ENCODE measurements at regions not wholly inside any gene's neighbourhood (a gene's known extent, or its start where the extent isn't known, plus 50 kb on each side); places are given as distances from the start of the nearest gene placed in this dataset.

DNA sequence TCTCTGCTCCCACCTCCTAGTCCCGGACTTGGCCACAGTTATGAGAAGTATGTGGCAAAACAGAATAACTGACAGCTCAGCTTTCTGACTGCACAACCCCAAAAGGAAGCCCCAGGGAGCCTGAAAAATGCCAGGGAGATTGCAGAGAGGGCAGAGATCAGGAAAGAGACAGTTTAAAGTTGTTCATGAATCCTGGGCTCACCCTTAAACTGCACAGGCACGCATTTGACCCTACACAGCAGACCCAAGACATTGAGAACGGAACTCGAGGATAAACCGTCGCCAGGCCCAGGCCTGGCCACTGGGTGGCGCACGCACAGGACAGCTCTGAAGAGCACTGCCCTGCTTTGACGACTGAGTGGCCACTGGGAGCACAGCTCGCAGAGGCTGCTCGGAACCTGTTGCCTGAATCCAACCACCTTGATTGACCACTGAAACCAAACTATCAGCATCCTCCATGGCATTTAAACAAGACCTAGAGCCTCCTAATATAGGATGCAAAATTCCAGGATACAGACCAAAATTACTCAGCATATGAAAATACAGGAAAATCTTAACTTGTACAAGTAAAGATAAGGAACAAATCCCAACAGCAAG, 114.0 kb downstream of the C16orf95 start:
- Histone ChIP-seq H3K9ac (ENCODE audit: low read depth, low read length) (no peak overlapping the region), H3K27me3 (ENCODE audit: insufficient read depth, low read length, poor library complexity) (no peaks in the 10 kb centered on the region), H2AFZ (ENCODE audit: low read depth, low read length) (no peak overlapping the region), H3K36me3 (ENCODE audit: insufficient read depth, low read length) (no peaks in the 10 kb centered on the region), H3K79me2 (ENCODE audit: insufficient read depth, low read length) (no peaks in the 10 kb centered on the region), H4K20me1 (ENCODE audit: insufficient read depth, low read length) (no peaks in the 10 kb centered on the region), H3K4me2 (ENCODE audit: insufficient read depth, low read length) (no peak overlapping the region), H3K9me3 (ENCODE audit: insufficient read depth, low read length, severe bottlenecking) (no peaks in the 10 kb centered on the region), H3K4me1 (ENCODE audit: insufficient read depth, low read length) (no peaks in the 10 kb centered on the region), H3K27ac (ENCODE audit: low read length) (no peak overlapping the region), H3K4me3 (ENCODE audit: low read depth in 1 of 2, low read length in 2 of 2) (no peak overlapping the region)
- TF ChIP-seq EZH2 (IDR thresholded peaks at IDR 0.05; ENCODE audit: borderline replicate concordance, low read depth, low read length, severe bottlenecking), result no peak
- TF ChIP-seq, protein P1, sequence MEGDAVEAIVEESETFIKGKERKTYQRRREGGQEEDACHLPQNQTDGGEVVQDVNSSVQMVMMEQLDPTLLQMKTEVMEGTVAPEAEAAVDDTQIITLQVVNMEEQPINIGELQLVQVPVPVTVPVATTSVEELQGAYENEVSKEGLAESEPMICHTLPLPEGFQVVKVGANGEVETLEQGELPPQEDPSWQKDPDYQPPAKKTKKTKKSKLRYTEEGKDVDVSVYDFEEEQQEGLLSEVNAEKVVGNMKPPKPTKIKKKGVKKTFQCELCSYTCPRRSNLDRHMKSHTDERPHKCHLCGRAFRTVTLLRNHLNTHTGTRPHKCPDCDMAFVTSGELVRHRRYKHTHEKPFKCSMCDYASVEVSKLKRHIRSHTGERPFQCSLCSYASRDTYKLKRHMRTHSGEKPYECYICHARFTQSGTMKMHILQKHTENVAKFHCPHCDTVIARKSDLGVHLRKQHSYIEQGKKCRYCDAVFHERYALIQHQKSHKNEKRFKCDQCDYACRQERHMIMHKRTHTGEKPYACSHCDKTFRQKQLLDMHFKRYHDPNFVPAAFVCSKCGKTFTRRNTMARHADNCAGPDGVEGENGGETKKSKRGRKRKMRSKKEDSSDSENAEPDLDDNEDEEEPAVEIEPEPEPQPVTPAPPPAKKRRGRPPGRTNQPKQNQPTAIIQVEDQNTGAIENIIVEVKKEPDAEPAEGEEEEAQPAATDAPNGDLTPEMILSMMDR (IDR thresholded peaks at IDR 0.05; ENCODE audit: borderline replicate concordance, extremely low read depth, low read length, poor library complexity, severe bottlenecking), result peak; percentile 89
- peak; percentile 47 for DNase-seq
- ATAC-seq (ENCODE audit: insufficient read depth, low read depth), result peak; percentile 76; the same call in 2 of the 3 replicates

DNA sequence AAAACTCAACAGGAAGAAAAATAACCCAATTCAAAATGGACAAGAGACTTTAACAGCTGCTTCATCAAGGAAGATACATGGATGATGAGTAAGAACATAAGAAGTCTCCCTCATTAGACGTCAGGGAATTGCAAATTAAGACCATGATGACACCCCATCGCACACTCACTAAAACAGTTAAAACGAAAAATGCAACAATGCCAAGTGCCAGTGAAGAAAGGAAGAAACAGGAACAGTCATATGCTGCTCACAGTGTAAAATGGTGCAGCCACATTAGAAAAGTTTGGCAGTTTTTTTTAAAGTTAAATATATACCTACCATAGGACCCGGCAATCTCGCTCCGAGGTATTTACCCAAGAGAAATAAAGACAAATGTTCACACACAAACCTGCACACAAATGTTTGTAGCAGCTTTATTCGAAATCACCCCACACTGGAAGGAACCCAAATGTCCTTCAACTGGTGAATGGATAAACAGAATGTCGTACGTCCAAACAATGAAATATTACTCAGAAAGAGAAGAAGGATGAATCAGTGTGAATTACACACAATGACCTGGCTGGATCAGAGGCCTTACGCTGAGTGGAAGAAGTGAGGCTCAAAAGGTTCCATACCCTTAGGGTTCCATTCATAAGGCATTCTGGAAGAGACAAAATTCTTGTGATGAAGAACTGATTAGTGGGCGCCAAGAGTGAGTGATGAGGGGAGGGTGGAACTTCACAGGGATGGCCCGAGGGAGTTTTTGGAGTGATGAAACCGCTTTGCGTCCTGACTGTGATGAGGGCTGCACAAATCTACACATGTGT, 110.3 kb downstream of the C16orf95 start:
- DNase-seq (no peak), ATAC-seq (ENCODE audit: insufficient read depth, low read depth) (no peak)
- Histone ChIP-seq H3K79me2 (ENCODE audit: insufficient read depth, low read length) (no peaks in the 10 kb centered on the region), H3K27ac (ENCODE audit: low read length) (no peak overlapping the region), H3K36me3 (ENCODE audit: insufficient read depth, low read length) (no peaks in the 10 kb centered on the region), H3K9me3 (ENCODE audit: insufficient read depth, low read length, severe bottlenecking) (no peaks in the 10 kb centered on the region), H3K9ac (ENCODE audit: low read depth, low read length) (no peak overlapping the region), H2AFZ (ENCODE audit: low read depth, low read length) (no peak overlapping the region), H3K27me3 (ENCODE audit: insufficient read depth, low read length, poor library complexity) (no peaks in the 10 kb centered on the region), H4K20me1 (ENCODE audit: insufficient read depth, low read length) (no peaks in the 10 kb centered on the region), H3K4me1 (ENCODE audit: insufficient read depth, low read length) (no peaks in the 10 kb centered on the region), H3K4me2 (ENCODE audit: insufficient read depth, low read length) (no peak overlapping the region), H3K4me3 (ENCODE audit: low read depth in 1 of 2, low read length in 2 of 2) (no peak overlapping the region)
- TF ChIP-seq EZH2 (IDR thresholded peaks at IDR 0.05; ENCODE audit: borderline replicate concordance, low read depth, low read length, severe bottlenecking), result no peak
- TF ChIP-seq, protein P1 (IDR thresholded peaks at IDR 0.05; ENCODE audit: borderline replicate concordance, extremely low read depth, low read length, poor library complexity, severe bottlenecking), result no peak

- H3K9me3 ChIP-seq (ENCODE audit: insufficient read depth, low read length, severe bottlenecking), result no peaks in the 10 kb centered on the region
- no peak overlapping the region for H3K9ac ChIP-seq (ENCODE audit: low read depth, low read length)
- no peaks in the 10 kb centered on the region for H3K36me3 ChIP-seq (ENCODE audit: insufficient read depth, low read length)
- no peak overlapping the region for H3K4me2 ChIP-seq (ENCODE audit: insufficient read depth, low read length)
- no peak overlapping the region for H2AFZ ChIP-seq (ENCODE audit: low read depth, low read length)
- H3K4me3 ChIP-seq (ENCODE audit: low read depth in 1 of 2, low read length in 2 of 2), result no peak overlapping the region
- TF ChIP-seq, protein P1 (IDR thresholded peaks at IDR 0.05; ENCODE audit: borderline replicate concordance, extremely low read depth, low read length, poor library complexity, severe bottlenecking), result no peak
- TF ChIP-seq EZH2 (IDR thresholded peaks at IDR 0.05; ENCODE audit: borderline replicate concordance, low read depth, low read length, severe bottlenecking), result no peak
- H3K79me2 ChIP-seq (ENCODE audit: insufficient read depth, low read length), result no peaks in the 10 kb centered on the region
- no peaks in the 10 kb centered on the region for H3K4me1 ChIP-seq (ENCODE audit: insufficient read depth, low read length)
- H3K27me3 ChIP-seq (ENCODE audit: insufficient read depth, low read length, poor library complexity), result no peaks in the 10 kb centered on the region
- no peaks in the 10 kb centered on the region for H4K20me1 ChIP-seq (ENCODE audit: insufficient read depth, low read length)
- DNase-seq (no peak), ATAC-seq (ENCODE audit: insufficient read depth, low read depth) (no peak)
- no peak overlapping the region for H3K27ac ChIP-seq (ENCODE audit: low read length)
Observed at GRCh38 chr16:87207509-87207908, 109.7 kb downstream of the C16orf95 start.
